ENCODE measurements at regions not wholly inside any gene's neighbourhood (a gene's known extent, or its start where the extent isn't known, plus 50 kb on each side); places are given as distances from the start of the nearest gene placed in this dataset.

DNA sequence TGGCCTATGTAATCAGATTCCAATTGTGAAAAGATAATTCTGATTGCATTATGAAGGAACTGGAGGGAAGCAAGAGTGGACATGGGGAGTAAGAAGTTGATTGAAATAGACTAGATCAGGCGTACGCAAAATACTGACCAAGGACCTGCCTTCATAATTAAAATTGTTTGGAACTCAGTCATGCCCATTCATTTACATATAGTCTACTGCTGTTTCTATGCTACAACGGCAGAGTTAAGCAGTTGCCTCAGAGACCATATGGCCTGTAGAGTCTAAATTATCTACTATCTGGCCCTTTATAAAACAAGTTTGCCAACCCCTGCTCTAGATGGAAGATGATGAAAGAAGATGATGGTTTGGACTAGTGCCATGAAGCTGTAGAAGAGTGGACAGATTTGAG lies 170.0 kb upstream of the ARID2 start:
- no peak for DNase-seq (ENCODE audit: low read depth in 1 of 2, low spot score in 1 of 2)
- Histone ChIP-seq H3K27ac (replicated peaks) (no peak overlapping the region), H3K4me3 (replicated peaks; ENCODE audit: insufficient read depth, low read length) (no peak overlapping the region), H3K27me3 (ENCODE audit: insufficient read depth, poor library complexity, severe bottlenecking) (no peaks in the 10 kb centered on the region)
- no peak for TF ChIP-seq GABPA (IDR thresholded peaks at IDR 0.05; ENCODE audit: low read depth)
- no peak for TF ChIP-seq SPI1 (IDR thresholded peaks at IDR 0.05; ENCODE audit: borderline replicate concordance, low read depth)
- no peak for TF ChIP-seq CTCF (IDR thresholded peaks at IDR 0.05; ENCODE audit: insufficient read depth, low read length)
- TF ChIP-seq, protein P1, sequence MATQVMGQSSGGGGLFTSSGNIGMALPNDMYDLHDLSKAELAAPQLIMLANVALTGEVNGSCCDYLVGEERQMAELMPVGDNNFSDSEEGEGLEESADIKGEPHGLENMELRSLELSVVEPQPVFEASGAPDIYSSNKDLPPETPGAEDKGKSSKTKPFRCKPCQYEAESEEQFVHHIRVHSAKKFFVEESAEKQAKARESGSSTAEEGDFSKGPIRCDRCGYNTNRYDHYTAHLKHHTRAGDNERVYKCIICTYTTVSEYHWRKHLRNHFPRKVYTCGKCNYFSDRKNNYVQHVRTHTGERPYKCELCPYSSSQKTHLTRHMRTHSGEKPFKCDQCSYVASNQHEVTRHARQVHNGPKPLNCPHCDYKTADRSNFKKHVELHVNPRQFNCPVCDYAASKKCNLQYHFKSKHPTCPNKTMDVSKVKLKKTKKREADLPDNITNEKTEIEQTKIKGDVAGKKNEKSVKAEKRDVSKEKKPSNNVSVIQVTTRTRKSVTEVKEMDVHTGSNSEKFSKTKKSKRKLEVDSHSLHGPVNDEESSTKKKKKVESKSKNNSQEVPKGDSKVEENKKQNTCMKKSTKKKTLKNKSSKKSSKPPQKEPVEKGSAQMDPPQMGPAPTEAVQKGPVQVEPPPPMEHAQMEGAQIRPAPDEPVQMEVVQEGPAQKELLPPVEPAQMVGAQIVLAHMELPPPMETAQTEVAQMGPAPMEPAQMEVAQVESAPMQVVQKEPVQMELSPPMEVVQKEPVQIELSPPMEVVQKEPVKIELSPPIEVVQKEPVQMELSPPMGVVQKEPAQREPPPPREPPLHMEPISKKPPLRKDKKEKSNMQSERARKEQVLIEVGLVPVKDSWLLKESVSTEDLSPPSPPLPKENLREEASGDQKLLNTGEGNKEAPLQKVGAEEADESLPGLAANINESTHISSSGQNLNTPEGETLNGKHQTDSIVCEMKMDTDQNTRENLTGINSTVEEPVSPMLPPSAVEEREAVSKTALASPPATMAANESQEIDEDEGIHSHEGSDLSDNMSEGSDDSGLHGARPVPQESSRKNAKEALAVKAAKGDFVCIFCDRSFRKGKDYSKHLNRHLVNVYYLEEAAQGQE (IDR thresholded peaks at IDR 0.05; ENCODE audit: insufficient replicate concordance, low read depth): no peak
- TF ChIP-seq POLR2AphosphoS5 (IDR thresholded peaks at IDR 0.05; ENCODE audit: low read depth): no peak

DNA sequence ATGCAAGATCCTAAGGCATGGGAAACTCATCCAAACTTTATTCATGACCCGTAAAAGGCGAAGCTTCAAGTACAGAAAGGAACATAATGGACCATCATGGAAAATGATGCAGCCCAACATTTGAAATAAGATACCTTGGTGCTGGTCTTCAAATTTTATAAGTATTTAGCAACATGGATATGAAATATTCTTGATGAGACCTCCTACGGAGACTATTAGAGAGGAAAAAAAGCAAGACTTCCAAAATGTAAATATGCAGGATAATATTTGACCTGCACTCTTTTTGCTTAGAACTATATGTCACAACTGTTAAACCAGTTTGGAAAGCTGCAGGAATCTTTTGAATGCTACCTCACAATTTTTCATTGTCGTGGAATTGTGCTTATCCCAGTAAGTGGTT lies 168.8 kb upstream of the ARID2 start:
- no peak overlapping the region for H3K27ac ChIP-seq (replicated peaks)
- no peaks in the 10 kb centered on the region for H3K27me3 ChIP-seq (ENCODE audit: insufficient read depth, poor library complexity, severe bottlenecking)
- DNase-seq (ENCODE audit: low read depth in 1 of 2, low spot score in 1 of 2): no peak
- no peak for TF ChIP-seq GABPA (IDR thresholded peaks at IDR 0.05; ENCODE audit: low read depth)
- no peak for TF ChIP-seq CTCF (IDR thresholded peaks at IDR 0.05; ENCODE audit: insufficient read depth, low read length)
- TF ChIP-seq, protein P1 (IDR thresholded peaks at IDR 0.05; ENCODE audit: insufficient replicate concordance, low read depth): no peak
- no peak for TF ChIP-seq POLR2AphosphoS5 (IDR thresholded peaks at IDR 0.05; ENCODE audit: low read depth)
- no peak for TF ChIP-seq SPI1 (IDR thresholded peaks at IDR 0.05; ENCODE audit: borderline replicate concordance, low read depth)
- no peak overlapping the region for H3K4me3 ChIP-seq (replicated peaks; ENCODE audit: insufficient read depth, low read length)

DNA sequence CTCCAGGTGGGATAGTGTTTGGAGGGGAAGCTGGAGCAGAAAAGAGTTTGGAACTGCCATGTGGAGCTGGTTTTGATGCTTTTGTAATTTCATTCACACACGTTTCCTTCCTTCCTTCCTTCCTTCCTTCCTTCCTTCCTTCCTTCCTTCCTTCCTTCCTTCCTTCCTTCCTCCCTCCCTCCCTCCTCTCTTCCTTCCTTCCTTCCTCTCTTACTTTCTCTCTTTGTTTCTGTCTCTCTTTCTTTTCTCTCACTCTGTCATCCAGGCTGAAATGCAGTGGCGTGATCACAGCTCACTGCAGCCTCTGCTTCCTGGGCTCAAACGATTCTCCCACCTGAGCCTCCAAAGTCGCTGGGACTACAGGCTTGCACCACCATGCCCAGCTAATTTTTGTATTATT lies 168.0 kb upstream of the ARID2 start:
- TF ChIP-seq, protein P1 (IDR thresholded peaks at IDR 0.05; ENCODE audit: insufficient replicate concordance, low read depth): no peak
- TF ChIP-seq GABPA (IDR thresholded peaks at IDR 0.05; ENCODE audit: low read depth): no peak
- TF ChIP-seq SPI1 (IDR thresholded peaks at IDR 0.05; ENCODE audit: borderline replicate concordance, low read depth): no peak
- TF ChIP-seq POLR2AphosphoS5 (IDR thresholded peaks at IDR 0.05; ENCODE audit: low read depth): no peak
- TF ChIP-seq CTCF (IDR thresholded peaks at IDR 0.05; ENCODE audit: insufficient read depth, low read length): no peak
- DNase-seq (ENCODE audit: low read depth in 1 of 2, low spot score in 1 of 2): no peak
- no peak overlapping the region for H3K27ac ChIP-seq (replicated peaks)
- H3K4me3 ChIP-seq (replicated peaks; ENCODE audit: insufficient read depth, low read length): no peak overlapping the region
- H3K27me3 ChIP-seq (ENCODE audit: insufficient read depth, poor library complexity, severe bottlenecking): no peaks in the 10 kb centered on the region

All from HL-60 (cell line).